ENCODE measurements at regions not wholly inside any gene's neighbourhood (a gene's known extent, or its start where the extent isn't known, plus 50 kb on each side); places are given as distances from the start of the nearest gene placed in this dataset.

DNA sequence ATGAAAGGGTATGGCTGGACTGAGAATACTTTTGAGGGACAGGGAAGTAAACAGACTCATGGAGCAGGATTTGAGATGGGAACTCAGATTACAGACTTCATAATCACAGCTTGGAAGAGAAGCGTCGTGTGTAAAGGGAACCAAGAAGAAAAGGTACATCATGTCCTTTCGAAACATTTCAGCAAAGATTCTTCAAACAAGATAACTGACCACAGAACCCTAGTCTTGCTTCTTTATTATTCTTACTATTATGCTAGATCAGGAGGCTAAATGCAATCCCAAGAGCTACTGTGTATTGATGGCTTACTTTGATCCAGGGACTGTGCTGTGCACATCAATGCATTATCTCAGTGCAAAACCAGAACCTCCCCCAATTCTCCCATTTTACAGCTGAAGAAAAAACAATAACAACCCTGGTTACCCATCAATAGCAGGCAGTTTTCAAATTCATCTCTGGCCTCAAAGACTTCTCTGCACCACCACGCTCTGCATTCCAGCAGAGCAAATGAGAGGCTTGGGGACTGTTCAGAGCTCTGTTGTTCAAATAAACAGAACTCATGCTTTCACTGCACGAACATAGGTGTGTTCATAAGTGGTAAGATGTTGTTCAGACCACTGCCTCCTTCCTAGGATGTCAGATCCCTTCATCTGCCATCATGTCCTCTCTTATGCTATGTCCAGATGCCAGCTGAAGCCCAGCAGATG, 104.8 kb upstream of the NAV2 start:
- Mint-ChIP-seq H3K4me3 (no peak overlapping the region), H3K36me3 (no peaks in the 10 kb centered on the region), H3K27ac (no peak overlapping the region), H3K4me1 (no peaks in the 10 kb centered on the region), H3K9me3 (peaks cover 25 to 32% of the 10 kb centered on the region in 2 donors), H3K27me3 (peaks cover 10 to 15% of the 10 kb centered on the region in 2 donors)
- DNase-seq (no peak), ATAC-seq (replicated peaks) (no peak)

DNA sequence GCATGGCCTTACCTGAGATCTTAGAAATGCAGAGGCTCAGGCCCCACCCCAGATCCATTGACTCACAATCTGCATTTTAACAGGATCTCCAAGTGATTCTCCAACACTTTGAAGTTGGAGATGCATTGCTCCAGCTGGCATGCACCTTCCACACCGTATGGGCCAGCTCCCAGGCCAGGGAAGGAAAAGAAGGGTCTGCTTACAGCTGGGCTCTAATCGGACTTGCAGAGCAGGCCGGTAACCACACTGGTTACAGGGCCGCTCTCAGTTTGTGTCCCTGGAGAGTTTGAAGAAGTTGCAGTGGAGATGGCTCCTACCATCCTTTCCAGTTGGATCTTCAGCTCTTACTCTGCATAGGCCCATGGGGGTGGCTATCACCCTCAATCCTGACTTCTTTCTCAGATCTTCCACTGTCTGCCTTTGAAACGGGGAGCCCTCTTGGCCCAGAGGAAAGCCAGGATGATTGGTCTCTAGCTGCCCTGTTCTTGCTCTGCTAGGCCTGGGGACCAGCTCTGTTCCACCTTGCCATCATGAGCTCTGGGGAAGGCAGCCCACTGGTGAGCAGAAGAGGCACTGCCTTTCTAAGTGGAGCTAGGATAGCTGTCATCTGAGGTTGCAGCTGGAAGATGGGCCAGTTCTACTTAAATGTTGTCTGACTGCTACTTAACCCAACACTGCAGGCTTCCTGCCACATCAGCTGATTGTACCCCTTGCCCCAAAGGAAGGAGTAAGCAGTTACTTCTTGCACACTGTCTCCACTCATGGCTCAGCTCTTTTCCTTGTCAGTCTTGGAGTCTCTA, 105.6 kb upstream of the NAV2 start:
- H3K4me1 Mint-ChIP-seq = no peaks in the 10 kb centered on the region
- H3K27ac Mint-ChIP-seq = no peak overlapping the region
- ATAC-seq (replicated peaks) = no peak

DNA sequence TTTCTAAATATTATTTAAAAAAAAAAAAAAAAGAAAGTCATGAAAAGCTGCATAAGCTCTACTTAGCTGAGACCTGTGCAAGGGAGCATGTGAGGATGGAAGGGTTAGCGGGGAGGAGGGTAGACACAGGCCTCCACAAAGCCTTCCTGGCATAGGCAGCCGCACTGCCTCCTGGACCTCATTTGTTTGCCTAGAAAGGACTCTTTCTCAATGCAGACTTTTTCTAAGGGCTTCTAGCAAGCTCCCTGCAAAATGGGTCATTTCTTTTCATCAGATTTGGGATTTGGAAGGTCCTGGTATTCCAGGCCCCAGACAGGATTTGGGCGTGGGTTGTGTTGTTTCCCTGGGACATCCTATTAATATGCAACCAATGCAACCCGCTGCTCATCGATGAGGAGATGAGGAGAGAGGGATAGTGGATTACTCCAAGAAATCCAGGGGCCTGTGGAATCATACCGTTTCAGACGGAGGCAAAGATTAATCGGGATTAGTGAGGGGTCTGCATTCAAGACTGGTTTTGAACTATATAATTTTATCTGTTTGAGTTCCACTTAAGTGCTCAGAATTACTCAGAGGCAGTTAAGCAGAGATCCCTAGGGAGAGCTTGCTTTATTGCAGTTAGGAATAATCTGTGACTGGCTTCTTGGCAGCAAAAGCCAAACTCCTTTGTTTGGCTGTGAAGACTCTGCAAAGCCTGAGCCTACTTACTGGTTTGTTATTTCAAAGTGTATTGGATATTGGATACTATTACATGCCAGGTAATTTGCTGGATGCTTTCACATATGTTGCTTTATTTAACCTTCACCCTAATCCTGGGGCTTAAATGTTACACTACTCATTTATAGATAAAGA, 106.9 kb upstream of the NAV2 start:
- peaks cover 15 to 18% of the 10 kb centered on the region in 2 donors for H3K9me3 Mint-ChIP-seq

More for the DNA sequence above, 105.6 kb upstream of the NAV2 start:
- H3K9me3 Mint-ChIP-seq = peaks cover 21 to 25% of the 10 kb centered on the region in 2 donors
- no peaks in the 10 kb centered on the region for H3K36me3 Mint-ChIP-seq
- DNase-seq = no peak
- peaks cover 10 to 18% of the 10 kb centered on the region in 2 donors for H3K27me3 Mint-ChIP-seq
- no peak overlapping the region for H3K4me3 Mint-ChIP-seq

DNA sequence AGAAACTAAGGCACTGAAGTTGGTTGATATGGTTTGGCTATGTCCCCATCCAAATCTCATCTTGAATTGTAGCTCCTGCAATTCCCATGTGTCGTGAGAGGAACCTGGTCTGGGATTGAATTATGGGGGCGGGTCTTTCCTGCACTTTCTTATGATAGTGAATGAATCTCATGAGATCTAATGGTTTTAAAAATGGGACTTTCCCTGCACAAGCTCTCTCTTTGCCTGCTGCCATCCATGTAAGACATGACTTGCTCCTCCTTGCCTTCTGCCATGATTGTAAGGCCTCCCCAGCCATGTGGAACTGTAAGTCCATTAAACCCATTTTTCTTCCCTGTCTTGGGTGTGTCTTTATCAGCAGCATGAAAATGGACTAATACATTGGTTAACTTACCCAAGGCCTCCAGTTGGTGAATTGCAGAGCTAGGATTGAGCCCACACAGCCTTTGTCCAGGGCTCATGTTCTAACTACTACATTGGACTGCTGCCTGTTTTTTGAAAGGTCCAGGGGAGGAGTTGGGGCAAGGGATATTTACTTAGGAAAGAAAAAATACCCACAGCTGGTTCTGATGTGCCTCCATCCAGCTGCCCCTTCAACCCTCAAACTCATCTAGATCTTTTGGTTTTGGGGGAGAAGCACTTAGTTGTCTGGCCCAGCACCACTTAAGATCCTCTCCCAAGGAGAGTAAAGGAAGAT, 107.8 kb upstream of the NAV2 start:
- ATAC-seq (replicated peaks) (no peak), DNase-seq (no peak)
- Mint-ChIP-seq H3K27ac (no peak overlapping the region), H3K4me3 (no peak overlapping the region), H3K27me3 (peaks cover 17 to 23% of the 10 kb centered on the region in 2 donors), H3K4me1 (no peaks in the 10 kb centered on the region), H3K36me3 (no peaks in the 10 kb centered on the region), H3K9me3 (peaks cover 12 to 13% of the 10 kb centered on the region in 2 donors)

More for the DNA sequence above, 106.9 kb upstream of the NAV2 start:
- Mint-ChIP-seq H3K27ac (no peak overlapping the region), H3K36me3 (no peaks in the 10 kb centered on the region), H3K4me1 (no peaks in the 10 kb centered on the region), H3K4me3 (no peak overlapping the region), H3K27me3 (peaks cover 17 to 27% of the 10 kb centered on the region in 2 donors)
- no peak for DNase-seq
- no peak for ATAC-seq (replicated peaks)

DNA sequence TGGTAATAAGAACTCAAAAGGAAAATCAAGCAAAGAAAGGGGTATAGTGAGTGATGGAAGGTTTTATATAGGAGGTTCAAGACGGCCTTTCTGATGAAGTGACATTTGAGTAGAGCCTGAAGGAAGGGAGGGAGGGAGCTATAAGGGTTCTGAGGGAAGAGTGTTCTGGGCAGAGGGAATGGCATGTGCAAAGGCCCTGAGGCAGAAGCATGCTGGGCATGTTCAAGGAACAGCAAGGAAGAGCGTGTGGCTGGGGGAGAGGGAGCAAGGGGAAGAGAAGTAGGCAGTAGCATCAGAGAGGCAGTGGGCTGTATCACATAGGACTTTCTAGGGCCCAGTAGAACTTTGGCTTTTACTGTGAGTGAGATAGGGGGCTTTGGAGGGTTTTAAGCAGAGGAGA, 108.9 kb upstream of the NAV2 start:
- Mint-ChIP-seq H3K4me1 (no peaks in the 10 kb centered on the region), H3K27me3 (peaks cover 18 to 23% of the 10 kb centered on the region in 2 donors), H3K9me3 (peaks cover 12 to 13% of the 10 kb centered on the region in 2 donors), H3K27ac (no peak overlapping the region), H3K4me3 (no peak overlapping the region), H3K36me3 (no peaks in the 10 kb centered on the region)
- DNase-seq = no peak
- ATAC-seq (replicated peaks) = no peak

DNA sequence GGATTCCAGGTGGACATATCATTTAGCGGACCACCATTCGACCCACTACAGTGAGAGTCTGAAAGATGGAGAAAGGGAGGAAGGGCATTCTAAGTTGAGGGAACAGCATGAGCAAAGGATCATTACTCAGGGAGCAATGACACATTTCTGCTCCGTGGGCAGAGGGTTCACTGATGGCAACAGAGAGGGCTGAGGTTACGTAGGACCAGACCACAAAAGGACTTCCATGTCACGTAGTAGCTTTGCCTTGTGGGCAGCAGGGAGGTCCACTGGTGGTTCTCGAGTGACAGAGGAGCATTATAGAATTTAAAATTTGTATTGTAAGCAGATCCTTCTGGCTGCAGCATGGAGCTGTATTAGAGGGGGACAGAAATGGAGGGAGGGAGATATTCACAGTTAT, 109.7 kb upstream of the NAV2 start:
- H3K4me3 Mint-ChIP-seq = no peak overlapping the region
- ATAC-seq (replicated peaks) (no peak), DNase-seq (no peak)
- H3K9me3 Mint-ChIP-seq = peaks cover 12 to 13% of the 10 kb centered on the region in 2 donors
- H3K4me1 Mint-ChIP-seq = no peaks in the 10 kb centered on the region
- peaks cover 17 to 23% of the 10 kb centered on the region in 2 donors for H3K27me3 Mint-ChIP-seq
- H3K36me3 Mint-ChIP-seq = no peaks in the 10 kb centered on the region
- H3K27ac Mint-ChIP-seq = no peak overlapping the region

DNA sequence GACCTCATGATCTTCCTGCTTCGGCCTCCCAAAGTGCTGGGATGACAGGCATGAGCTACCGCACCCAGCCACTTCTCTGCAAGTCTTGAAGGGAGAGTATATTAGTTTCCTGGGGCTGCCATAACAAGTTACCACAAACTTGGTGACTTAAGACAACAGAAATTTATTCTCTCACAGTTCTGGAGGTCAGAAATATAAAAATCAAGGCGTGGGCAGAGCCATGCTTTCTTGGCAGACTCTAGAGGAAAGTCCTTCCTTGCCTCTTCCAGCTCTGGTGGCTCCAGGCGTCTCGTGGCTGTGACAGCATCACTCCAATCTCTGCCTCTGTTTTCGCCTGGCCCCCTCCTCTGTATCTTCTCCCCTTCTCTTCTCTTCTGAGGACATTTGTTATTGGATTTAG, 110.2 kb upstream of the NAV2 start:
- DNase-seq = no peak
- Mint-ChIP-seq H3K9me3 (peaks cover 12 to 13% of the 10 kb centered on the region in 2 donors), H3K4me1 (no peaks in the 10 kb centered on the region), H3K27ac (no peak overlapping the region), H3K4me3 (no peak overlapping the region), H3K27me3 (peaks cover 17 to 23% of the 10 kb centered on the region in 2 donors), H3K36me3 (no peaks in the 10 kb centered on the region)
- no peak for ATAC-seq (replicated peaks)

DNA sequence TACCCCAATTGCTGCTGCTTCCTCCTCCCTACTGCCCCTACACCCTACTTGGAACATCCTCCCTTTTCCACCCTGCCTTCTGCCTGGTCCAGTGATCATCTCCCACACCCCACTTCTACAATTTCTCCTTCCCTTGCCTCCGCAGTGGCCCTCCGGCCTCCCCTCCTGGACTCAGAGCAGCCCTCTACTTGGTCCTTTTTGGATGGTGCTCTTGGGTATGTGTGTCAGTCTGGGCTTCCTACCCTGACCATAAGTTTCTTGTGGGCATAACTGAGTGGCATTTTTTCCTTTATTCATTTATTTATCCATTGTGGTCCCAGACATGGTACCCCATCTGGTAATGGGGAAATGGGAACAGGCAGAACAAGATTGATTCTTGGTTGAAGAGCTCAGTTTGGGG, 111.4 kb upstream of the NAV2 start:
- Mint-ChIP-seq H3K4me1 (no peaks in the 10 kb centered on the region), H3K9me3 (peaks cover 12 to 13% of the 10 kb centered on the region in 2 donors), H3K27me3 (peaks cover 13 to 23% of the 10 kb centered on the region in 2 donors), H3K36me3 (no peaks in the 10 kb centered on the region), H3K27ac (no peak overlapping the region), H3K4me3 (no peak overlapping the region)
- ATAC-seq (replicated peaks) (no peak), DNase-seq (no peak)

DNA sequence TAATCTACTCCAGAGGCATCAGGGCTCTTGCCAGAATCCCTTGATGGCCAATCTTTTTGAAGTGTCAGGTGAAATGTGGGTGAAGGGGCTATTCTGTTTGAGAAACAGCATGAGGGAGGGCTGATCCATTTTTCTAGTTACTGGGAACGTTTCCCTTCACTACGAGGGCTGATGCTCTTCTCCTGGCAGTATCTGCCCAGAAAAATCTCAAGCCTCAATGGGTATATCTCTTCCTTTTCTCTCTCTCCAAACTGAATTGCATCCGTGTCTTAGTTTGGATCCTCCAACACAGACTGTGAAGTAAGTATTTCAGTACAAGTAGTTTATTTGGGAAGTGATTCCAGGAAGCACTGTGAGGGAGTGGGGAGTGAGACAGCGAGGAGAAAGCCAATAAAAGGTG, 113.0 kb upstream of the NAV2 start:
- Mint-ChIP-seq H3K27me3 (peaks cover 13 to 28% of the 10 kb centered on the region in 2 donors), H3K36me3 (no peaks in the 10 kb centered on the region), H3K4me1 (no peaks in the 10 kb centered on the region), H3K4me3 (no peak overlapping the region), H3K9me3 (peaks cover 9 to 10% of the 10 kb centered on the region in 2 donors), H3K27ac (no peak overlapping the region)
- DNase-seq (no peak), ATAC-seq (replicated peaks) (no peak)

DNA sequence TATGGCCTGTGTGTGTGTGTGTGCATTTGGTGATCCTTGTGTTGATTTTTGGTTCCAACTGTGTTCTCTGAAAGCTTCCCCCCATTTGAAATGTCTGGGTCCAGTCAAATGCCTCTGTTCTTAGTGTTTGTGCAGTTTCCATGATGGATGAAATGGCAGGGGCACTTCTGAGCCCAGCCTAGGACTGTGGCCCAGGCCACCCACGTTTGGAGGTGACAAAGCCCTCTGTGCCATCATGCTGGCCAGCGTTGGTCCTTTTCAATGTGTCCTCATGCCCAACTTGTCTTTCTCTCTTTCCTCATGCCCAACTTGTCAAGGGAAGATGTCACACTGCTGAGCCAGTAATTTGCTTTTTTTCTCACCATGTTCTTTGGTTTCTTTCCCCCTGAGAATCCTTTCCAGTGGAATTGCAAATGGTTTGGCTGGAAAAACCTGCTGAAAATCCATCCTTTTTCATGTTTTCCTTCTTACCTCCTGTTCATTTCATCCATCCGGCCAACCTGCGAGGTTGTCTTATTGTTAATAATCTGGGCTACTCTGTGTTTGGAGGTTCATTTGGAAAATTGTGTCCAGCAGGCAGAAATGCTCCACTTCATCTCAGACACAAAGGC, 113.7 kb upstream of the NAV2 start:
- H3K27me3 Mint-ChIP-seq = peaks cover 14 to 26% of the 10 kb centered on the region in 2 donors
- DNase-seq = no peak
- H3K4me3 Mint-ChIP-seq = no peak overlapping the region
- H3K4me1 Mint-ChIP-seq = no peaks in the 10 kb centered on the region
- peaks cover 5 to 6% of the 10 kb centered on the region in 2 donors for H3K9me3 Mint-ChIP-seq
- no peak for ATAC-seq (replicated peaks)
- H3K36me3 Mint-ChIP-seq = no peaks in the 10 kb centered on the region
- H3K27ac Mint-ChIP-seq = no peak overlapping the region

DNA sequence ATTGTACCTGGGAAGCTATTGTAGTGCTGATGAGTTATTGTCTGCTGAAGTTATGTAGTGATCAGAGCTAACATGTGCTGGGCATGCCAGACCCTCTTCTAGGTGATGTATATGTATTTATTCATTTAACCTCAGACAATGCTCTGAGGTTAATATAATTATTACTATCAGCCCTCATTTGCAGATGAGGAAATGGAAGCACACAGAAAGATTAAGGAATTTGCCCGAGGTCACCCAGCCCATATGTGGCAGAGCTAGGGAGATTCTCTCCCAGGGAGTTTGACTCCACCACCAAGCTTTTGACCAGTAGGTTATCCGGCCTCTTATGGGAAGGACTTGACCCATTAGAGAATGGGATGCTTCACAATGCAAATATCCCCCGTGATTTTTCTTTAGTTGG, 114.2 kb upstream of the NAV2 start:
- ATAC-seq (replicated peaks) (no peak), DNase-seq (no peak)
- H3K4me3 Mint-ChIP-seq = no peak overlapping the region
- H3K36me3 Mint-ChIP-seq = no peaks in the 10 kb centered on the region
- peaks cover 19 to 27% of the 10 kb centered on the region in 2 donors for H3K27me3 Mint-ChIP-seq
- H3K9me3 Mint-ChIP-seq = peaks cover 0 to 2% of the 10 kb centered on the region in 2 donors
- no peak overlapping the region for H3K27ac Mint-ChIP-seq
- H3K4me1 Mint-ChIP-seq = no peaks in the 10 kb centered on the region

DNA sequence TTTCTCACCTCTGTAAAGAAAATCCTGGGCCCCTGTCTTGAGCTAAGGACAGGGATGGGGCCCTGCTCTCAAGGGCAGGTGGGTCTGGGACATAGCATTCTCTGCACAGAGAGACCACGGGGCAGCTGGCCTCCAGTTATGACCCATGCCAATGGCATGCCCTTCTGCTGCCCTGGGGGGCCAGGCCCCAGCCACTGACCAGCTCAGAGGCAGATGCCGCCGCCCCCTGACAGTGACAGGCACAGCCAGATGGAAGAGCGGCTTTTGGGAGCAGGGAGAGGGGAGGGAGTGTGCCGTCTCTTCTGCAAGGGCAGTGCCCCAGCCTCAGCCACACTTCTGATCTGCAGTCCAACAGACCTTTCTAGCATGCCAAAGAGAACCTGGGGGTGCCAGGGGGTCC, 114.8 kb upstream of the NAV2 start:
- Mint-ChIP-seq H3K4me1 (no peaks in the 10 kb centered on the region), H3K36me3 (no peaks in the 10 kb centered on the region), H3K27ac (no peak overlapping the region), H3K9me3 (peaks cover 0 to 2% of the 10 kb centered on the region in 2 donors), H3K4me3 (no peak overlapping the region), H3K27me3 (peaks cover 20 to 26% of the 10 kb centered on the region in 2 donors)
- DNase-seq = no peak
- no peak for ATAC-seq (replicated peaks)

DNA sequence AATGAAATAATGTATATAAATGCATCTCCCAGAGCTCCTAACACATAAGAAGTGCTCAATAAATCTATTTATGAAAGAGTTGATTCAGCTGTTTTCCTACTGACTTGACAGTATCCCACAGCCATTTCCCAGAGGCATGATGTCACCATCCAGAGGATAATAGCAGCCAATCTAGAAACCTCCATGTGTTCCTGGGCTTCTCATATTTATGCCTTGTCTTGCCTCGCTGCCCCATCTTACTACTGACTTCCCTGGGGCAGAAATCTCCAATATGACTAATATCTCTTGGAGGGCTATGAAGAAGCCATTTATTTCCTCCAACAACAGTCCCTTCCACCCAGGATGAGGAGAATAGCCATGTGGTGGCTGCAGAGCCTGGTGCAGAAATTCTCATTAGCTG, 115.4 kb upstream of the NAV2 start:
- H3K27me3 Mint-ChIP-seq = peaks cover 20 to 21% of the 10 kb centered on the region in 2 donors
- ATAC-seq (replicated peaks) (no peak), DNase-seq (no peak)
- no peaks in the 10 kb centered on the region for H3K4me1 Mint-ChIP-seq
- H3K9me3 Mint-ChIP-seq = no peaks in the 10 kb centered on the region
- no peaks in the 10 kb centered on the region for H3K36me3 Mint-ChIP-seq
- H3K27ac Mint-ChIP-seq = no peak overlapping the region
- H3K4me3 Mint-ChIP-seq = no peak overlapping the region
